ENCODE measurements at regions not wholly inside any gene's neighbourhood (a gene's known extent, or its start where the extent isn't known, plus 50 kb on each side); places are given as distances from the start of the nearest gene placed in this dataset.

GRCh38 chr7:156445997-156446761 lies 194.4 kb upstream of the RNF32 start:
- H3K4me3 ChIP-seq (ENCODE audit: insufficient read depth, low read depth, low read length), result no peak overlapping the region
- no peak overlapping the region for H2BK120ac ChIP-seq (ENCODE audit: low read depth, low read length)
- H3K9me1 ChIP-seq (ENCODE audit: insufficient read depth, low read length), result no peaks in the 10 kb centered on the region
- DNase-seq (no peak), ATAC-seq (ENCODE audit: low read depth) (no peak)
- H3K14ac ChIP-seq (replicated peaks; ENCODE audit: low read depth, low read length), result no peak overlapping the region
- H4K5ac ChIP-seq (ENCODE audit: low read depth, low read length), result no peak overlapping the region
- no TSS peak for BruUV-seq (replicated peaks)
- no peak overlapping the region for H4K91ac ChIP-seq (ENCODE audit: insufficient read depth, low read depth, low read length)
- dilution Hi-C loops (cut with HindIII; ENCODE audit: low sequenced_read_pairs, unreplicated experiment), result no loop called here
- no peaks in the 10 kb centered on the region for H3K4me1 ChIP-seq (ENCODE audit: control insufficient read depth, insufficient read depth, low read length)
- H3K4ac ChIP-seq (ENCODE audit: low read depth, low read length), result no peak overlapping the region
- no peaks in the 10 kb centered on the region for H3K36me3 ChIP-seq (ENCODE audit: control insufficient read depth, insufficient read depth, low read length)
- no peaks in the 10 kb centered on the region for H3K79me1 ChIP-seq (ENCODE audit: low read depth in 1 of 2, low read length in 2 of 2)
- no peak overlapping the region for H3K9ac ChIP-seq (ENCODE audit: low read depth, low read length)
- H3K4me2 ChIP-seq (ENCODE audit: low read depth, low read length), result no peak overlapping the region
- no peak overlapping the region for H2BK5ac ChIP-seq (ENCODE audit: low read depth, low read length, poor library complexity, severe bottlenecking)
- intact Hi-C loops (cut with micrococcal nuclease), result no loop called here
- no peak overlapping the region for H2BK15ac ChIP-seq (ENCODE audit: low read depth, low read length)
- peaks cover 16% of the 10 kb centered on the region for H3K9me3 ChIP-seq (ENCODE audit: control insufficient read depth, insufficient read depth, low read length)
- no peaks in the 10 kb centered on the region for H4K20me1 ChIP-seq (ENCODE audit: insufficient read depth, low read length)
- no peak overlapping the region for H3K56ac ChIP-seq (ENCODE audit: extremely low read depth, insufficient read depth, low read length)
- in situ Hi-C loops (cut with MboI; ENCODE audit: low sequenced_read_pairs), result no loop called here
- H3K27me3 ChIP-seq (ENCODE audit: control insufficient read depth, insufficient read depth, low read length), result no peaks in the 10 kb centered on the region
- H2AK5ac ChIP-seq (ENCODE audit: low read depth, low read length), result no peak overlapping the region
- TF ChIP-seq MAZ (IDR thresholded peaks at IDR 0.05; ENCODE audit: borderline replicate concordance, low read depth, low read length) (no peak), FOS (IDR thresholded peaks at IDR 0.05; ENCODE audit: low read depth, low read length) (no peak), CTCF (conservative IDR thresholded peaks at IDR 0.05; ENCODE audit: low read depth, low read length) (no peak), MXI1 (IDR thresholded peaks at IDR 0.05; ENCODE audit: borderline replicate concordance, low read depth, low read length) (no peak), RCOR1 (IDR thresholded peaks at IDR 0.05; ENCODE audit: insufficient replicate concordance, low read length) (no peak), MAFK (IDR thresholded peaks at IDR 0.05; ENCODE audit: low read depth, low read length) (no peak), BHLHE40 (IDR thresholded peaks at IDR 0.05; ENCODE audit: low read depth, low read length) (no peak), SMC3 (IDR thresholded peaks at IDR 0.05; ENCODE audit: low read depth, low read length) (no peak), POLR2A (IDR thresholded peaks at IDR 0.05; ENCODE audit: low read depth, low read length) (no peak), NFE2L2 (IDR thresholded peaks at IDR 0.05; ENCODE audit: low read depth, low read length) (no peak), CHD1 (IDR thresholded peaks at IDR 0.05; ENCODE audit: low read depth, low read length) (no peak)
- TF ChIP-seq, protein P1, sequence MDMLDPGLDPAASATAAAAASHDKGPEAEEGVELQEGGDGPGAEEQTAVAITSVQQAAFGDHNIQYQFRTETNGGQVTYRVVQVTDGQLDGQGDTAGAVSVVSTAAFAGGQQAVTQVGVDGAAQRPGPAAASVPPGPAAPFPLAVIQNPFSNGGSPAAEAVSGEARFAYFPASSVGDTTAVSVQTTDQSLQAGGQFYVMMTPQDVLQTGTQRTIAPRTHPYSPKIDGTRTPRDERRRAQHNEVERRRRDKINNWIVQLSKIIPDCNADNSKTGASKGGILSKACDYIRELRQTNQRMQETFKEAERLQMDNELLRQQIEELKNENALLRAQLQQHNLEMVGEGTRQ (IDR thresholded peaks at IDR 0.05; ENCODE audit: low read depth, low read length), result no peak
- WGBS, 2 experiments (ENCODE audit: extremely low coverage in 2 of 2, insufficient read length in 1 of 2), result 64% methylated on average over 6 of the region's 16 CpGs; no CpG with 5 or more reads in 1 of the 2 experiments
- POLR2A ChIA-PET (ENCODE audit: unreplicated experiment), result no interaction called here
- no peak overlapping the region for H2AFZ ChIP-seq (replicated peaks; ENCODE audit: low read length, poor library complexity)
- no peak overlapping the region for H3K18ac ChIP-seq (ENCODE audit: low read depth, low read length)
- H2BK20ac ChIP-seq (ENCODE audit: low read depth, low read length), result no peak overlapping the region
- CTCF ChIA-PET, result no interaction called here
- H3K27ac ChIP-seq (ENCODE audit: insufficient read depth, low read length), result no peak overlapping the region
- H3K23ac ChIP-seq (ENCODE audit: low read depth, low read length), result no peak overlapping the region
- H2AK9ac ChIP-seq (replicated peaks; ENCODE audit: low read depth, low read length, poor library complexity), result no peak overlapping the region
- no peak overlapping the region for H4K8ac ChIP-seq (ENCODE audit: low read depth in 2 of 2, low read length in 2 of 2)
